ENCODE measurements at regions not wholly inside any gene's neighbourhood (a gene's known extent, or its start where the extent isn't known, plus 50 kb on each side); places are given as distances from the start of the nearest gene placed in this dataset.

DNA sequence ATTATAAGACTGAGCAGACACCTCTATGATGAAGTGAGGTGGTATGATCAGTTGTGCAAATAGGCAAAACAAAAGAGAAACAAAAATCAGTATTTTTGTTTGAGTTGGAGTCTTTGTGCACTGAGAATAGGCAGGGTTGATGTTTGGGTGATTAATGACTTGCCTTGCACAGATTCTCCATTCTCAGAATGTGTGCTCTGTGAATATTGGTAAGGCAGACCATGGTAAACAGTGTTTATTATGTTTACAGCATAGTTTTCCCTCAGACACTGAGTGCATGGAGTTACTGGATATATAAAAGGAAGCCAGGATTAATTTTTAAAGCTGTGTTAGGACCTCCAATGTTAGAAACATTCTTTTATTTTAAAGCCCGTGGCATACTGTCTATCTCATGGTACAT lies 240.2 kb upstream of the MAGEB16 start:
- TF ChIP-seq ZNF396 (CRISPR knock-in tag; IDR thresholded peaks at IDR 0.05; ENCODE audit: borderline replicate concordance), result no peak
- no peak overlapping the region for H3K27ac Mint-ChIP-seq
- H3K9me3 Mint-ChIP-seq, result no peaks in the 10 kb centered on the region
- ChIA-PET CTCF (no interaction called here), POLR2A (no interaction called here)
- DNase-seq (ENCODE audit: low spot score), result no peak
- ATAC-seq, result no peak
- H3K27me3 Mint-ChIP-seq (ENCODE audit: low read depth), result peaks cover 8% of the 10 kb centered on the region
- no peak overlapping the region for H3K4me3 Mint-ChIP-seq
- H3K4me1 Mint-ChIP-seq, result peaks cover 21% of the 10 kb centered on the region
- no peaks in the 10 kb centered on the region for H3K36me3 Mint-ChIP-seq

DNA sequence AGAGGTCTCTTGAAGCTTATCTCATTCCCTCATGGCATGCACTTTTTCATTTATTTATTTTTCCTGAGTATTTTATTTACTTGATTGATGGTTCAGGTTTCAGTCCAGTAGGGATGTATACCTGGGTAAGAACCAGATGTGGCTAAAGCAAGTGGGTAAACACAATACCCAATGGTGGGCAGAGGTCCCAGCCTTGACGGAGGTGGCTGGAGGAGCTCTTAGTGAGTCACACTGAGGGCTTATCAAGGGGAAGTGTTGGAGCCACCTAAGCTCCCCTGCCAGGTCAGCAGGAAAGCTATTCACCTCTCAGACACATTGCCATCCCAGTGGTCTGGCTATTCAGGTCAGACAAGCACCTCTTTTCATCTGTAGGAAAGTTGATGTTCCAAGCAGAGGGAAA lies 236.2 kb upstream of the MAGEB16 start:
- CTCF ChIA-PET, result no interaction called here

More for the DNA sequence above, 236.2 kb upstream of the MAGEB16 start:
- Mint-ChIP-seq H3K27ac (no peak overlapping the region), H3K27me3 (ENCODE audit: low read depth) (no peaks in the 10 kb centered on the region), H3K4me3 (no peak overlapping the region), H3K9me3 (no peaks in the 10 kb centered on the region), H3K4me1 (peaks cover 12% of the 10 kb centered on the region), H3K36me3 (no peaks in the 10 kb centered on the region)
- ATAC-seq (0 out of 2 replicates have a peak, but pooled peaks have one; percentile 30), DNase-seq (ENCODE audit: low spot score) (no peak)
- POLR2A ChIA-PET, result no interaction called here
- TF ChIP-seq, protein P1, sequence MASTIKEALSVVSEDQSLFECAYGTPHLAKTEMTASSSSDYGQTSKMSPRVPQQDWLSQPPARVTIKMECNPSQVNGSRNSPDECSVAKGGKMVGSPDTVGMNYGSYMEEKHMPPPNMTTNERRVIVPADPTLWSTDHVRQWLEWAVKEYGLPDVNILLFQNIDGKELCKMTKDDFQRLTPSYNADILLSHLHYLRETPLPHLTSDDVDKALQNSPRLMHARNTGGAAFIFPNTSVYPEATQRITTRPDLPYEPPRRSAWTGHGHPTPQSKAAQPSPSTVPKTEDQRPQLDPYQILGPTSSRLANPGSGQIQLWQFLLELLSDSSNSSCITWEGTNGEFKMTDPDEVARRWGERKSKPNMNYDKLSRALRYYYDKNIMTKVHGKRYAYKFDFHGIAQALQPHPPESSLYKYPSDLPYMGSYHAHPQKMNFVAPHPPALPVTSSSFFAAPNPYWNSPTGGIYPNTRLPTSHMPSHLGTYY (CRISPR knock-in tag; IDR thresholded peaks at IDR 0.05), result no peak
- TF ChIP-seq ZBTB21 (CRISPR knock-in tag; IDR thresholded peaks at IDR 0.05; ENCODE audit: borderline replicate concordance) (no peak), ZNF219 (CRISPR knock-in tag; IDR thresholded peaks at IDR 0.05; ENCODE audit: borderline replicate concordance) (no peak), NR3C1 (CRISPR knock-in tag; conservative IDR thresholded peaks at IDR 0.05; ENCODE audit: low read depth) (no peak), ZNF396 (CRISPR knock-in tag; IDR thresholded peaks at IDR 0.05; ENCODE audit: borderline replicate concordance) (no peak), KAT7 (CRISPR knock-in tag; IDR thresholded peaks at IDR 0.05; ENCODE audit: borderline replicate concordance) (no peak), ATF1 (CRISPR knock-in tag; IDR thresholded peaks at IDR 0.05) (no peak), NR1H2 (CRISPR knock-in tag; IDR thresholded peaks at IDR 0.05) (no peak), ZNF671 (CRISPR knock-in tag; IDR thresholded peaks at IDR 0.05) (no peak), JAZF1 (CRISPR knock-in tag; IDR thresholded peaks at IDR 0.05) (no peak)
- TF ChIP-seq, protein P2, sequence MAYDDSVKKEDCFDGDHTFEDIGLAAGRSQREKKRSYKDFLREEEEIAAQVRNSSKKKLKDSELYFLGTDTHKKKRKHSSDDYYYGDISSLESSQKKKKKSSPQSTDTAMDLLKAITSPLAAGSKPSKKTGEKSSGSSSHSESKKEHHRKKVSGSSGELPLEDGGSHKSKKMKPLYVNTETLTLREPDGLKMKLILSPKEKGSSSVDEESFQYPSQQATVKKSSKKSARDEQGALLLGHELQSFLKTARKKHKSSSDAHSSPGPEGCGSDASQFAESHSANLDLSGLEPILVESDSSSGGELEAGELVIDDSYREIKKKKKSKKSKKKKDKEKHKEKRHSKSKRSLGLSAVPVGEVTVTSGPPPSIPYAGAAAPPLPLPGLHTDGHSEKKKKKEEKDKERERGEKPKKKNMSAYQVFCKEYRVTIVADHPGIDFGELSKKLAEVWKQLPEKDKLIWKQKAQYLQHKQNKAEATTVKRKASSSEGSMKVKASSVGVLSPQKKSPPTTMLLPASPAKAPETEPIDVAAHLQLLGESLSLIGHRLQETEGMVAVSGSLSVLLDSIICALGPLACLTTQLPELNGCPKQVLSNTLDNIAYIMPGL (CRISPR knock-in tag; IDR thresholded peaks at IDR 0.05), result no peak
- TF ChIP-seq, protein P3, sequence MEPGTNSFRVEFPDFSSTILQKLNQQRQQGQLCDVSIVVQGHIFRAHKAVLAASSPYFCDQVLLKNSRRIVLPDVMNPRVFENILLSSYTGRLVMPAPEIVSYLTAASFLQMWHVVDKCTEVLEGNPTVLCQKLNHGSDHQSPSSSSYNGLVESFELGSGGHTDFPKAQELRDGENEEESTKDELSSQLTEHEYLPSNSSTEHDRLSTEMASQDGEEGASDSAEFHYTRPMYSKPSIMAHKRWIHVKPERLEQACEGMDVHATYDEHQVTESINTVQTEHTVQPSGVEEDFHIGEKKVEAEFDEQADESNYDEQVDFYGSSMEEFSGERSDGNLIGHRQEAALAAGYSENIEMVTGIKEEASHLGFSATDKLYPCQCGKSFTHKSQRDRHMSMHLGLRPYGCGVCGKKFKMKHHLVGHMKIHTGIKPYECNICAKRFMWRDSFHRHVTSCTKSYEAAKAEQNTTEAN (CRISPR knock-in tag; IDR thresholded peaks at IDR 0.05), result no peak
- TF ChIP-seq, protein P4, sequence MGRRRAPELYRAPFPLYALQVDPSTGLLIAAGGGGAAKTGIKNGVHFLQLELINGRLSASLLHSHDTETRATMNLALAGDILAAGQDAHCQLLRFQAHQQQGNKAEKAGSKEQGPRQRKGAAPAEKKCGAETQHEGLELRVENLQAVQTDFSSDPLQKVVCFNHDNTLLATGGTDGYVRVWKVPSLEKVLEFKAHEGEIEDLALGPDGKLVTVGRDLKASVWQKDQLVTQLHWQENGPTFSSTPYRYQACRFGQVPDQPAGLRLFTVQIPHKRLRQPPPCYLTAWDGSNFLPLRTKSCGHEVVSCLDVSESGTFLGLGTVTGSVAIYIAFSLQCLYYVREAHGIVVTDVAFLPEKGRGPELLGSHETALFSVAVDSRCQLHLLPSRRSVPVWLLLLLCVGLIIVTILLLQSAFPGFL (CRISPR knock-in tag; IDR thresholded peaks at IDR 0.05; ENCODE audit: borderline replicate concordance), result no peak
- TF ChIP-seq, protein P5, sequence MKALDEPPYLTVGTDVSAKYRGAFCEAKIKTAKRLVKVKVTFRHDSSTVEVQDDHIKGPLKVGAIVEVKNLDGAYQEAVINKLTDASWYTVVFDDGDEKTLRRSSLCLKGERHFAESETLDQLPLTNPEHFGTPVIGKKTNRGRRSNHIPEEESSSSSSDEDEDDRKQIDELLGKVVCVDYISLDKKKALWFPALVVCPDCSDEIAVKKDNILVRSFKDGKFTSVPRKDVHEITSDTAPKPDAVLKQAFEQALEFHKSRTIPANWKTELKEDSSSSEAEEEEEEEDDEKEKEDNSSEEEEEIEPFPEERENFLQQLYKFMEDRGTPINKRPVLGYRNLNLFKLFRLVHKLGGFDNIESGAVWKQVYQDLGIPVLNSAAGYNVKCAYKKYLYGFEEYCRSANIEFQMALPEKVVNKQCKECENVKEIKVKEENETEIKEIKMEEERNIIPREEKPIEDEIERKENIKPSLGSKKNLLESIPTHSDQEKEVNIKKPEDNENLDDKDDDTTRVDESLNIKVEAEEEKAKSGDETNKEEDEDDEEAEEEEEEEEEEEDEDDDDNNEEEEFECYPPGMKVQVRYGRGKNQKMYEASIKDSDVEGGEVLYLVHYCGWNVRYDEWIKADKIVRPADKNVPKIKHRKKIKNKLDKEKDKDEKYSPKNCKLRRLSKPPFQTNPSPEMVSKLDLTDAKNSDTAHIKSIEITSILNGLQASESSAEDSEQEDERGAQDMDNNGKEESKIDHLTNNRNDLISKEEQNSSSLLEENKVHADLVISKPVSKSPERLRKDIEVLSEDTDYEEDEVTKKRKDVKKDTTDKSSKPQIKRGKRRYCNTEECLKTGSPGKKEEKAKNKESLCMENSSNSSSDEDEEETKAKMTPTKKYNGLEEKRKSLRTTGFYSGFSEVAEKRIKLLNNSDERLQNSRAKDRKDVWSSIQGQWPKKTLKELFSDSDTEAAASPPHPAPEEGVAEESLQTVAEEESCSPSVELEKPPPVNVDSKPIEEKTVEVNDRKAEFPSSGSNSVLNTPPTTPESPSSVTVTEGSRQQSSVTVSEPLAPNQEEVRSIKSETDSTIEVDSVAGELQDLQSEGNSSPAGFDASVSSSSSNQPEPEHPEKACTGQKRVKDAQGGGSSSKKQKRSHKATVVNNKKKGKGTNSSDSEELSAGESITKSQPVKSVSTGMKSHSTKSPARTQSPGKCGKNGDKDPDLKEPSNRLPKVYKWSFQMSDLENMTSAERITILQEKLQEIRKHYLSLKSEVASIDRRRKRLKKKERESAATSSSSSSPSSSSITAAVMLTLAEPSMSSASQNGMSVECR (CRISPR knock-in tag; IDR thresholded peaks at IDR 0.05; ENCODE audit: borderline replicate concordance), result no peak
- TF ChIP-seq, protein P6, sequence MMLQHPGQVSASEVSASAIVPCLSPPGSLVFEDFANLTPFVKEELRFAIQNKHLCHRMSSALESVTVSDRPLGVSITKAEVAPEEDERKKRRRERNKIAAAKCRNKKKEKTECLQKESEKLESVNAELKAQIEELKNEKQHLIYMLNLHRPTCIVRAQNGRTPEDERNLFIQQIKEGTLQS (CRISPR knock-in tag; conservative IDR thresholded peaks at IDR 0.05), result no peak
